Caki2 (cell line): ENCODE measurements at regions not wholly inside any gene's neighbourhood (a gene's known extent, or its start where the extent isn't known, plus 50 kb on each side); places are given as distances from the start of the nearest gene placed in this dataset.
"Not testable (repeated sequence)": the region's sequence is repeated elsewhere in the genome, so short reads cannot be mapped to it uniquely, and the experiment has no call there.

Experiments used
- DNase-seq: peaks from one replicate; pipeline ENCODE4 v3.0.0-alpha.2; 2015; ENCODE audit warnings: low read depth
- in situ Hi-C: cut with HindIII; loops from 2 replicates; pipeline ENCODE4 v1.10.0; 2016; ENCODE audit warnings: low sequenced_read_pairs, low pct_unique_long_range_greater_than_20kb, mixed read lengths

DNA sequence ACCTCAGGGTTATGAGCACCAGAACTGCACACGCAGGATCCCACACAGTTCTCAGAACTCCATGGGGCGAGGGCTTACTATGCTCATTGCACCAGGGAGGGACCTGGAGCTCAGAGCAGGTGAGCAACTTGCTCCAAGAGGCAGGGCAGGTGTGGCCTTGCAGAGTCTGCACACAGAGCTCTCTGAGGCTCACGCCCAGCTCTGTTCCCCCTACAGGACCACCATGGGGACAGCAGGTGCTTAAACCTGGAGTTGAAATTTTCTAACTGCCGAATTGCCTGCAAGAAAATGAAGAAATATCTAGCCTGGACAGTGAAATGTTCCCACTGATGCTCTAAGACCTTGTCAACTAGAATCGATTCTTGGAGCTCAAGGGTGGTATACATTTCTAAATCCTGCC lies 49.9 kb upstream of the MSMB start:
- in situ Hi-C loops, DNase-seq: not testable (repeated sequence)

DNA sequence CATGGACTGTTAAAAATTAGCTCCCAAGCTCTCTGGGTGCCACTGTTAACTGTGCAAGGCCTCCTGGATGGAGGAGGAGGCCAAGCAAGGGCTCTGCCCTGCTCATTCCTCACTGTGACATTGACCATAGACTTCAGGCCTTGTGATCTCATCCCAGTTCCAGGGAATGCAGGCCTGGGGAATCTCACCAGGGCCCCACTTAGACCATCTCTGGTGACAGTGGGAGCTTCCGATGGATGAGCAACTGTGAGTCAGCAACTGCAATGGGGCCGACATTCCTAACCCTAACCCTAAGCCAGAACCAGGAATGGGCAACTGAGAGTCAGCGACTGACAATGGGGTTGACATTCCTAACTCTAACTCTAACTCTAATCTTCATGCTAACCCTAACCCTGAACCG lies 50.4 kb upstream of the MSMB start:
- DNase-seq = no peak
- in situ Hi-C loops = no loop called here

DNA sequence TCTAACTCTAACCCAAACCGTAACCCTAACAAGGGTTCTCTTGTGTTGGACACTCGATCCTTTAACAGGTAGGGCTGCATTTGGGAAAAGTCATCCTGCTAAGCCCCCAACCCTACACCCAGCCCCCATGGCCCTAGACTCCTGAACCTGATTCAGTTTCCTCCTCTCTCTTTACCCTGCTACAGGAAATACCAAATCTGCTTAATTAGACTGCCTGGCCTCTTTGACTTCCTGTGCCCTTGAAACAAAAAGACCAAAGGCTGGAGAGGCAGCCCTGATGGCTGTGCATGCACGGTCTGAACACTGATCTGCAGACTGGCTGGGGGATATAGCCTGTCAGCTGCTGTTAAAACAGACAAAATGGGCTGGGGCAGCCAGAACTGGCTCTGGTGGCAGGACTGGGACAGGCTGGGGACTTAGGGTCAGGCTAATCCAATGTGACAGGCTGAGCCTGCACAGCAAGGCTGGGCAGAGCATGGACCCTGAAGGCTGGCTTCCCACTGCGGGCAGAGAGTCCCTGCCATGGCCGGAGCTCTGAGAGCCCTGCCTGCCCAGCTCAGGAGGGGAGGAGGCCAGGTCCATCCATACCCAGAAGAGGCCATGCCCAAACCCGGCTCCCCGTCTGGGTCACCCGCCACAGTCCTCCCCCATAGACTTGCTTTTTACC lies 51.0 kb upstream of the MSMB start:
- no peak for DNase-seq
- in situ Hi-C loops = no loop called here

DNA sequence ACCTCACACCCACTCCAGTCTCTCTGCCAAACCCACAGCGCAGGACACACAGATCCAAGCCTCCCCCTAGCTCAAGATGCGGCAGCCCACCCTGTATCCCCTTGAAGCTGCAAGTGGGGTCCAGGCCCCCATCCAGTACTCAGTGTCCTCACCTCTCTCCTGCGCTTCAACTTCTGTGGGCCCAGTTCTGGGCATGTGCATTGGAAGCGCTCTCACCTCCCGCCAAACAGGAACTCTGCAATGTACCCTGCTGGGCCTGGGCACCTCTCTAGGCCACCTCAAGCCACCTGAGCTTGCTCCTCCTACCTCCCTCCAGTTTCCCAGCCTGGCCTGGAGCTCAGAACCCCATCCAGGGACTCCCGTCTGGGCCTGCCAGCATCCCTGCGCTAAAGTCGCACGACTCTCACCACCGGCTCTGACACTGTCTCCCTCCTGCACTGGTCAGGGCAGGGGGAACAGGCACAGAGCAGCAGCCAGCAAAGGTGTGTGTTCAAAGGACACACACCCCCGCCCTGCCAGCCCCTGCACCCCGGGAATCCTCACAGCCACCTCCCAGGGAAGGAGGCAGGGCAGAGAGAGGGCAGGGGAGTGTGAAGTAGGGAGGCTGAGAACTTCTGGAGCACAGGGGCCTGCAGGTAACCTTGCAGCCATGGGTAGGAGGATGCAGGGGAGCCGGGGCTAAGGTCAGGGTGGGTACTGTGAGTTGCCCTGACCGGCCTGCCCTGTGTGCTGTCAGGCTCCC lies 51.7 kb upstream of the MSMB start:
- in situ Hi-C loops = no loop called here
- no peak for DNase-seq

DNA sequence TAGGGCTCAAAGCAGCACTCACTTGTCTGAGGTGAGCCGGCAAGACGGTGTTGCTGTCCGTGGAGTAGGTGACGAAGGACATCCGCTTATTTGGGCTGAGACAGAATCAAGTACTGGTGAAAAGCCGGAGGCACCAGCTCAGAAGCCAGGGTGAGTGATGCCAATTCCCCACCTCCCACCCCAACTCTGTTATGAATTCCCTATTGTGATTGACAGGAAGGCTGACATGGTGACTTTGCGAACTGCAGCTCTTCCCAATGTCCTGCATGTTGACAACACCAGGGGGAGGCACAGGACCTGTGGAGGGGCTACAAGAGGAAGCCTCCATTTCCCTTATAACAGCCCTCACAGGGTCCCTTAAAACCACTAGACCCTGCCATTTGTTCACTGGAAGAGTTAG lies 52.3 kb upstream of the MSMB start:
- in situ Hi-C loops = no loop called here
- DNase-seq = no peak

DNA sequence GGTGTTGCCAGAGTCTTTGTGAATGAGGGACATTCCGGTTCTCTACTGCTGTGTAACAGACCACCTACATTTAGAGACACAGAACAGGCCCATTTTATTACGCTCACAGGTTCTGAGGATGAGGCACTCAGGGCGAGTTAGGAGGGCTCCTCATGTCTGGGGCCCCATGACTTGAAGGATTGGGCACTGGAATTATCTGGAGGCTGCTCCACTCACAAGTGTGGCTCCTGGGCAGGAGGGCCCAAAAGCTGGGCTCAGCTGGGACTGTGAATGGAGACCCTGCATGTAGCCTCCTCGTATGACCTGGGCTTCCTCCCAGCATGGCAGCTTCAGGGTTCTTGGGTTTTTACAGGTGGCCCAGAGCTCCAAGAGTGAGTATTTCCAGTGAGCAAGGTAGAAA lies 52.9 kb upstream of the MSMB start:
- in situ Hi-C loops, DNase-seq: not testable (repeated sequence)

DNA sequence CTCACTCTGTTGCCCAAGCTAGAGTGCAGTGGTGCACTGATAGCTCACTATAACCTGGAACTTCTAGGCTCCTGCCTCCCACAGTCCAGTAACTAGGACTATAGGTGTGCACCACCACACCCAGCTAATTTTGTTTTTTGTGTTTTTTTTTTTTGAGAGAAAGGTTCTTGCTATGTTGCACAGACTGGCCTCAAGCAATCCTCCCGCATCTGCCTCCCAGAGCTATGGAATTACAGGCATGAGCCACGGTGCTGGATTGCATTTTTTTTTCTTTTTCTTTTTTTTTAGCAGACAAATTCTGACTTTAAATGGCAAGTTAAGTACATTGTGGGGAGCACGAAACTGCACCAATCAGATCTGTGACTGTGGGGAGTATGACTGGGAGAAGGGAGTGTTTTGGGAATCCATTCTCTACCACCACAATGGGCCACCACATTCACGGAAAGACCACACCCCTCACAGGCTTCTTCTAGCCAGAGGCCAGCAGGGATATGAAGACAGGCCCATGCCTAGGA lies 58.1 kb upstream of the MSMB start:
- in situ Hi-C loops = no loop called here

DNA sequence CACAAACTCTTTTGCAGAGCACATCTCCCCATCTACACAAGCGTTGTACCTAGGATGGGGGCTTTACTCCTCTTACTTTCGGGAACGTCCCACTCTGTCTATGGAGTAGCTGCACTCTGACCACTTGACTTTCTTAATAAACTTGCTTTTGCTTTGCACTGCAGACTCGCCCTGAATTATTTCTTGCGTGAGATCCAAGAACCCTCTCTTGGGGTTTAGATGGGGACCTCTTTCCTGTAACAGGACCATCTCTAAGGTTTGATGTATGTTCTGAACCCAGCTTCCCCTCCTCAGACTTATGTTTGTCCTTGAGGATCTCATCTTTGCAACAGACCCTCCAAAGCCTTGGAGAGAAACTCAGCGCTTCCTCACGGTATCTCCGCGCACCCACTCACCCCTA lies 59.3 kb upstream of the MSMB start:
- in situ Hi-C loops, DNase-seq: not testable (repeated sequence)

More for the DNA sequence above, 58.1 kb upstream of the MSMB start:
- no peak for DNase-seq

DNA sequence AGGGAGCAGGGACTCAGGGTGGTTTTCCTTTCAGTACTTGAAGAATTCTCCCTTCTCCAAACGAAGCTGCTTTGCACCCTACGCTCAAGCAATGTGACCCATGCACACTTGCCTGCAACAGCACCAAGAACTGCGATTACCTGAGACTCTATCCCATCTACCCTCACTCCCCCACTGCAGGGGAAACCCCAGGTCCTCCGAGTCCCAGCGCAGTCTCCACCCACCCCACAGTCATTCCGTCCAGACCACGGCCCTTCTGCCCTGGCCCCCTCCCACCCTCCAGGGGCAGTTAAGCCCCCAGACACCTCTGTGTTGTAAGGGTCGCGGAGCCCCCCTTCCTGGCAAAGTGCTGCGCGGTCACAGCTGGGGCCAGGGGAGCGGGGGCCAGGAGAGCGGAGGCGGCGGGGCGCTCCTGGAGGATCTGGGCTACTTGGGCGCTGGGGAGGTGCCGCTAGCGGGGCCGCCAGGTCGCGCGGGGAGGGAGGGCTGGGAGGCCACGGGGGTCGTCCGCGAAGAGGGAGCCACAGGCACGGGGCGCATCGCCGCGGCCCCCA lies 59.9 kb upstream of the MSMB start:
- DNase-seq, in situ Hi-C loops: not testable (repeated sequence)

DNA sequence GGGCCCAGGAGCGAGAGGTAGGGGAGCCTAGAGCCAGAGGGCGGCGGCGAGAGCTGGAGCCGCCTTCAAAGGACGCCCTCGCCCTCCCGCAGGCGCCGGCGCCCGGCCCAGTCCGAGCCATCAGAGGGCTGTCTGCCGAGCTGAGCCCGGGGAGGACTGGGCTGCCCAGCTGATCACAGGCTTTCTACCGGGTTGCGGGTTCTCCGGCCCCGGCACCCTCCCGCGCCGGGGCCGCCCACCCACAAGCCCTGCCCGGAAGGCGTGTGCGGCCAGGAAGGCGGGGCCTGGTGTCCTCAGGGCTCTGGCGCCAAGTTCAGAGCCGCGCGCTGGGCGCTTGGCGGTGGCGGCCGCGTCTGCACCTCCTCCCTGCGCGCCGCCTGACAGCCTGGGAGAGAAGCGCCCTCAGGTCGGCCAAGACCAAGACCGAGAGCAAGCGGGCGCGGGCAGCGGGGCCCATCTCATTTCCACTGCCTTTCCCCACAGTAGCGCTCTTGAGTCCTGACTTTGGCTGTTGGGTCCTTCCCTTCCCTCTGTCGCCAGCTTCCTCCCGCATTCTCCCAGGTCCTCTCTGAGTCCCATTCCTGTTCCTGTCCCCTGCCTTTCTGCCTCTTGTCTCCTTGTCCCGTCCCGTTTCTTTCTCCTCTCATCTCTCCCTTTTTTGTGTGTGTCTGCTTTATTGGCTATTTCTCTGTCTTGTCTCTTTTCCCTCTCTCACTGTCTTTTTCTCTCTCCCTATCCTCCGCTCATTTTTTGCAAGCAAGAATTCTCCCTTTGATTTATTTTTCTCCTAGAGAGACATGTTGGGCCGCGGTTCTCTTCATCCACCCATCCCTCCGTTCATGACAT lies 60.6 kb upstream of the MSMB start:
- DNase-seq = peak; percentile 71
- in situ Hi-C loops = no loop called here

DNA sequence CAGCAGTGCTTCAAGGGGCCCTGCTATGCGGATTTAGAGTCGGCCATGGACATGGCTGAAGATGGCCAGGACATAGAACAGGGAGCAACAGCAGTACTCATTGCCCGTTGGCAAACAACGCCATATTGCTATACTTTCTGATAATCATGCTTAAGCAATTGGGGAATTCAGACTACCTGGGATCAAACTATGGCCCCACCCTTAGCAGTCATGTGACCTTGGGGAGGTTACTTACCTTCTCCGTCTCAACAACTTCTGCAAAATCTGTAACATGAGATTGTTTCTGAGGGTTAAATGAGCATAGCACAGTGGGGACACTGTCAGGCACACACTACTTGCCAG lies 62.1 kb upstream of the MSMB start:
- DNase-seq, in situ Hi-C loops: not testable (repeated sequence)

DNA sequence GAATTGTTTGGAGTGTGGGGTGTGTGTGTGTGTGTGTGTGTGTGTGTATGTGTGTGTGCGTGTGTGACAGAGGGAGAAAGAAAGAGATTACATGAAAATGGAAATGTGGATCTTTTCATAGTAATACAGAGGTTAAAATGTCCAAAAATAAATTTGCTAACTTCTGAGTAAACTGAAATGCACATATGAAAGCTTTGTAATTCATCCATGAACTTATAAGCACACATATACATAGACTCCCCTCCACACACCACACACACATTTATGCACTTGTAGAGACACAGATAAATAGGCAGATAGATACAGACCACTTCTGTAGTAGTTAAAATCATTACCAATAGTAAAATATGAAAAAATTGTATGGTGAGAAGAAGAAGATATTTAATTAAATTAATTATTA lies 108.2 kb upstream of the MSMB start:
- in situ Hi-C loops, DNase-seq: not testable (repeated sequence)

DNA sequence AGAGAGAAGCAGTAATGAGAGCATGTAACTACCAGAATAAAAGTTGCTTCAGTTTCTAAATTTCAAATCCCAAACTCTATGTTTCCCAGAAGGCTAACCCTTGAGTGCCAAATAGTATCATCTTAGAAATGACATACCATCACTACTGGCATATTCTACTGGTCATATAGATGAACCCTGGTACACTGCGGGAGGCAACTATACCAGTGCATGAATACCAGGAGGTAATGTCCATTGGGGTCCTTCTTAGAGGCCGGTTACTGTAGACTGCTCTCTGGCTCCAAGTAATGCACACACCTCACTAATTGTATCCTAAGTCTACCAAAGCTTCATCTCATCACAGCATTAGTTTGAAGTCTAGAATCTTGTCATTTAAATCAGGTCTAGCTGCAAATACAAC lies 108.6 kb upstream of the MSMB start:
- in situ Hi-C loops, DNase-seq: not testable (repeated sequence)

DNA sequence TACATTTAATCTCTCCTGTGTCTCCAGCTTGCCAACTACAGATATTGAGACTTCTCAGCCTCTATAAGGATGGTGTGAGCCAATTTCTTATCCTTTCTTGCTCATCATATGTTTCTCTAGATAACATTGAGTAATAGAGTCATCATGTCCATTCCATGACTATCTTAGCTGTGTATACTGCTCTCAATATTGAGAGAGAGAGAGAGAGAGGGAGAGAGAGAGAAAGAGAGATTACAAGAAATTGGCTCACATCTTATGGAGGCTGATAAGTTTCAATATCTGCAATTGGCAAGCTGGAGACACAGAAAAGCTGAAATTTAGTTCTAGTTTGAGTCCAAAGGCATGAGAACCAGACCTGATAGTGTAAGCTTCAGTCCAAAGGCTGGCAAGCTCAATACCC lies 110.8 kb upstream of the MSMB start:
- DNase-seq, in situ Hi-C loops: not testable (repeated sequence)

DNA sequence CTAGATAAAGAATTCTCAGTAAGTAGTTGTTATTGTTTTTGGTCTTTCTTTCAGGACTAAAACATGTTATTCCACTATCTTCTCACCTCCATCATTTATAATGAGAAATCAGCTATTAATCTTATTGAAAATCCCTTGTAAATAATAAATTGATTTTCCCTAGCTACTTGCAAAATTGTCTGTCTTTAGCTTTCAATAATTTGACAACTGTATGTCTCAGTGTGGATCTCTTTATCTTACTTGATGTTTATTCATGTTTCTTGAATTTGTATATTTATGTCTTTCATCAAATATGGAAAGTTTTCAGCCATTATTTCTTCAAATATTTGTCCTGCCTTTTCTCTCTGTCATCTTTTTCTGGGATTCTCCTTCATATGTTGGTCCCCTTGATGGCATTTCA lies 117.1 kb upstream of the ANTXRL start:
- in situ Hi-C loops = no loop called here
- DNase-seq = no peak

DNA sequence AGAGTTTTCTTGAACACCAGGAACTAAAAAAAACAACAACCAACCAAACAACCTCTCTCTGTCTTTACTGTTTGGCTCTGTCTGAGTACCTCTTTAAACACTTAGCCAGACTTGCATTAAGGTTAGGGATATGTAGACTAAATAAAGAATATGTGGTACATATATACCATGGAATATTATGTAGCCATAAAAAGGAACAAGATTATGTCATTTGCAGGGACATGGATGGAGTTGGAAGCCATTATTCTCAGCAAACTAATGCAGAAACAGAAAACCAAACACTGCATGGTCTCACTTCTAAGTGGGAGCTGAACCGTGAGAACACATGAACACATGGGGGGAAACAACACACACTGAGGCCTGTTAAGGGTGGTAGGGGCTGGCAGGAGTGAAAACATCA lies 116.0 kb upstream of the ANTXRL start:
- in situ Hi-C loops = no loop called here
- DNase-seq = no peak

DNA sequence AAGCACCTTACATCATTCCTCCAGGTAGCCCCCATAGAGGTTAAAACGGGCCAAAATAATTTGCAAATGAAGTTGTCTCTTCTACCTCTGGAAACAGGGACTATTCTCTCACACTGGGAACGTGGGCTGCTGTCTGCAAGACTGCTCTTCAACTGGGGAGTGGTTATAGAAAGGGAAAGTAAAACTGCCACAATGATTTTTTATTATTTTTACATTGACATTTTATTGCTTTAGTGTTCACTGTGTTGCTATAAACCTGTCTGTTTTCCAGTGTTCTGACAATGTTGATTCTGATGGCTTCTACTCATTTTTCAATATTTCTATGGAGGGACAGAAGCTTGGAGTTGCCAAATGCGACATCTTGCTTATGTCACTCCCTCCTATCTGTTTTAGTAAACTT lies 115.1 kb upstream of the ANTXRL start:
- in situ Hi-C loops = no loop called here
- no peak for DNase-seq

DNA sequence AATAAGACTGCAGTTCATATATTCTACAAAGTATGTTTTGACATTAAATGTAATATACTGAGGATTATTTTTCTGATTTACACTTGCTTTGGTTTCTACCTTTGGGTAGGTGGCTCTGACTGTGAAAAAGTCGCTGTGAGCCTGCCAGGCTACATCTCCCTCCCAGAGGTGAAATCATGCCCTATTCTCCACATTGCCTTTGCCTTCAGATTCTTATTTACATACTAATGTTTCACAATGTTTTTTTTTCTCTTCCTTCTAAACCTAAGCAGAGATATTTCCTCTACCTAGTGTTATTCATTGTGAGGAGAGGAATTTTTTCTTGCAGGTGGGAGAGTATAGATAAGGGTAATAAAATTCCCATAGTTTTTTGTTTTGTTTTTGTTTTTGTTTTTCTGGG lies 111.5 kb upstream of the ANTXRL start:
- no peak for DNase-seq
- in situ Hi-C loops = no loop called here

DNA sequence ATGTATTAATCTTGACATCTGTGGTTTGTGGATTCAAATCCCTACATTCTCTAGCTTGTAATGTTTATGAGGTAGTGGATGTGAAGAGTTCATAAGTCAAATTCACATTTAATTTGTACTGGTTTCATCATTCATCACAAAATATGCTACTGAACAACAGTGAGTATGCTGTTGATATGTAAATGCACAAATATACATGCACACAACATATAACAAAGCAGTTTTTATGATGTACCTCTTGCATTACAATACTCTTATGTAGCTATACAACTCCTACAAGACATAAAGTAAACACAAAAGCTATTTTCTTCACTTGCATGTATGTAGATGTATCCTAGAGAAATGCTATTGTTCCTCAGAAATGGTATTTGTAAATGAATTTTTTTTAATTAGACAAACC lies 111.0 kb upstream of the ANTXRL start:
- DNase-seq = no peak
- in situ Hi-C loops = no loop called here
